GM11168 (cell line): ENCODE measurements at regions not wholly inside any gene's neighbourhood (a gene's known extent, or its start where the extent isn't known, plus 50 kb on each side); places are given as distances from the start of the nearest gene placed in this dataset.

Experiments used
- in situ Hi-C: fragments of 300-500 bp; cut with MboI; formaldehyde crosslinking; loops from one replicate; pipeline ENCODE4 v1.12.0; 2022; ENCODE audit warnings: low sequenced_read_pairs; ENCODE audit not compliant: unreplicated experiment

DNA sequence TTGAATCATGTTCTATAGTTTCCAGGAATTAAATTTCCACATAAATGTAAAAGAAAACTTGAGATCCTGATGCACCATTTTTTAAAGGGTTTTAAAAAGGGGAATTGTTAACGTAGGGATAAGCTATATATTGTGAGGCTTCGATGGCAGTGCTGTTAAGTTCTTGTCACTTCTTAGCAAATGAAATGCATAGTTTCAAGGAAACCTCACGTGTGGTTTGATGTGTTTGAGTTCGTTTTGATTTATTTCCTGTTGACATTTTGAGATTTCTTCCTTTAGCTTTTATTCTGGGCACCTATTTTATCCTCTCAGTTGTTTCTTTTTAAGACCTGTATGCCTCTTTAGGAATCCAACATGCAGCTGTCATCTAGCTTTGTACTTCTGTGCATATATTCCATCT, 301.0 kb downstream of the DOCK8 start:
- in situ Hi-C loops: no loop called here

DNA sequence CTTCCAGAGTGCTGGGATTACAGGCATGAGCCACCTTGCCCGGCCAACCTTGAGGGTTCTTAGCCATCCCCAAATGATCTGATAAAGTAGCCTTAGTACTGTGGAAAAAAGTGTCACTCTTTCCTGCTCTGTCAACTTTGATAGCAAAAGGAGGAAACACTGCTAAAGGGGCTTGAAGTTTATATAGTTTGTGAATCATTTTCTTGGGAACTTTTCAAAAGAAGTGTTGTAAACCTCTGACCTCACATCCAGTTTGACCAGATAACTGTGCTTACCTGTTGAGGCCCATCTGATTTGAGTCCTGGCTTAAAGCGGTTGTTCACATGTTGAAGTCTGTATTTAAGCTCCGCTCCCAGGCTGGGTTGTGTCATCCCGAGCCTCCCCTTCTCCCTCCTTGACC, 303.3 kb downstream of the DOCK8 start:
- in situ Hi-C loops: no loop called here

GRCh38 chr9:518540-518939, 303.9 kb downstream of the DOCK8 start:
- in situ Hi-C loops: no loop called here

GRCh38 chr9:519579-519978, 304.9 kb downstream of the DOCK8 start:
- in situ Hi-C loops: no loop called here

DNA sequence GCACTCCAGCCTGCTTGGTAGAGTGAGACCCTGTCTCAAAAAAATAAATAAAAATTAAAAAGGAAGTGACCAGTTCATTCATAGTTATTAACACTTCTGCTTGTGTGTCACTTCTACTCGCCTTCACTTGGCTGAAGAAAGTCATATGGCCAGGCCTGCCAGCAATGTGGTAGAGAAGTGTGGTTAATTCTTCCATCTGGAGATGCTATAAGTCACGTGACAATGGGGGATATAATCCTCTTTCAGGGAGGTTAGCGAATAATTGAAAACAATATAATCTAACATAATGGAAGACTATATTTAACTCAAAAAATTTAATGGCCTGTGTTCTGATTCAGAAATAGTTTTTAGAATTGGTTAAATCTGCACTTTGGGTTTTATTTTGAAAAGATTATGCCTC, 305.6 kb downstream of the DOCK8 start:
- in situ Hi-C loops: no loop called here

DNA sequence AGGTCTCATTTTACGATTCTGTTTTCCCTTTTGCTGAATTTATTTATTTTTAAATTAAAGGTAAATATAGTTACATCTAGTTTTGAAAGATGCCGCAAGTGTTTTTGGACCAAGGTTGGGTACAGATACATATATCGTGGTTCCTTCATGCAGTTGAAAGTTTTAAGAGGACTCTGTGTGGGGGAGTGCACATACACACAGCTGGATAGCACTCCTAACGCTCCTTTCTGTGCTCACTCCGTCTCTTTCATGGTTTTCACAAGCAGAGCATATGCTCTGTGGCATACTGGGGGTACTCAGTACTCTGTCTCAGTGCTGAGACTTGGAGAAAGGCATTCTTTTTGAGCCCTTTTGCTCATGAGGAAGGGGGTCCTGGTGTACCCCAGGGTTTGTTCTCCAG, 307.5 kb downstream of the DOCK8 start:
- in situ Hi-C loops: no loop called here

DNA sequence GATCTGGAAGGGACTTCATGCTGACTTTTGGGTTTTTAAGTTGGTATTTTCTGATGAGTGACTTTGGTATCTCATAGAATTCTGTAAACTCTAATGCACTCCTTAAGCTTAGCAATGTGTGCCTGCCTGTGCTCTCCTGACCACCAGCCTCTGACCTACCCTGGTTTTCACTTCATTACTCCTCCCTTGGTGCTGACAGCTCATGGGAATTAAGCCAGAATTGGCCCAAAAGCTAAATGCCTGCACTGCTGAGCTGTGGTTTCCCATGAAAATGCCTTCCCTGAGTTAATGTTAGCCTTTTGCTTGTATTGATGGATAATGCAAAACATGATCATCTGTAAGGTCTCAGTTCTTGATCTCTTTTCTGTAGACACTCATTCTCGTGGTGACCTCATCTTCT, 308.0 kb downstream of the DOCK8 start:
- in situ Hi-C loops: no loop called here

DNA sequence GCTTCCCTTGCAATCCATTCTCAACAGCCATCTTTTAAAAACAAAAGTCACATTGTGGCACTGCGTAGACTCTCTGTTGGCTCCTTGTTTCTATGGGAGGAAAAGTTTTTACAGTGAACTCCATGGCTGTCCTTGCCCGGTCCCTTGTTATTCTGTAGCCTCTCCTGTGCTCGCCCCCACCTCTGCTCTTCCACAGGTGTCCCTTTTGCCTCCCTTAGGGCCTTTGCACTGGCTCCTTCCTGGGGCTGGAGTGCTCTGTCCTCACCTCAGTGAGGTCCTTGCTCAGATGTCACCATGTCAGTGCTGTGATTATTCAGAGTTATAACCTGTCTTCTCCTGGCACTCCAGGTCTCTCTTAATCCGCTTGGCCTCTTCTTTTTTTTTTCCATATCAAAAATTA, 308.8 kb downstream of the DOCK8 start:
- in situ Hi-C loops: no loop called here

GRCh38 chr9:524008-524407, 309.3 kb downstream of the DOCK8 start:
- in situ Hi-C loops: no loop called here

DNA sequence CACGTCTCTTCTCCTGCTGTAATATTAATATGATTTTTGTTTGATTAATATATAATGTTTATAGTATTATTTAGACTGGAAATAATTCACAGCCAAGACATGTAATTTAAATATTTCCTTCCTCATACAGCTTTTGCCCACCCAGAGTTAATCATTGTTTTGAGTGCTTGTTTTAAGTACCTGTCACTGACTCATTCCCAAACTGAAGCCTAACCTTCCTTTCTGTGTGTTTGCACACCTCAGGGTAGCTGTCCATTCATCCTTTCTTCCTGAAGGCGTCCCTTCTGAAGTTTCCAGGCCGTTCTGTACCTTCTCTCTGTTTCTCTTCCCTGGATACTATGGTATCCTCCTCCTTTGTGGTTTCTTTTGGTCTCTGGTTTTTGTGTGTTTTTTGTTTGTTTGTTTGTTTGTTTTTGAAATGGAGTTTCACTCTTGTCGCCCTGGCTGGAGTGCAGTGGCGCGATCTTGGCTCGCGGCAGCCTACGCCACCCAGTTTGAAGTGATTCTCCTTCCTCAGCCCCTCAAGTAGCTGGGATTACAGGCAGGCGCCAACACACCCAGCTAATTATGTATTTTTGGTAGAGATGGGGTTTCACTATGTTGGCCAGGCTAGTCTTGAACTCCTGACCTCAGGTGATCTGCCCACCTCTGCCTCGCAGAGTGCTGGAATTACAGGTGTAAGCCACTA, 312.4 kb downstream of the DOCK8 start:
- in situ Hi-C loops: no loop called here

- in situ Hi-C loops: no loop called here
These were observed 311.8 kb upstream of the DMRT1 start for GRCh38 chr9:529731-530130.

- in situ Hi-C loops: no loop called here
These were observed 310.8 kb upstream of the DMRT1 start for GRCh38 chr9:530681-531080.

DNA sequence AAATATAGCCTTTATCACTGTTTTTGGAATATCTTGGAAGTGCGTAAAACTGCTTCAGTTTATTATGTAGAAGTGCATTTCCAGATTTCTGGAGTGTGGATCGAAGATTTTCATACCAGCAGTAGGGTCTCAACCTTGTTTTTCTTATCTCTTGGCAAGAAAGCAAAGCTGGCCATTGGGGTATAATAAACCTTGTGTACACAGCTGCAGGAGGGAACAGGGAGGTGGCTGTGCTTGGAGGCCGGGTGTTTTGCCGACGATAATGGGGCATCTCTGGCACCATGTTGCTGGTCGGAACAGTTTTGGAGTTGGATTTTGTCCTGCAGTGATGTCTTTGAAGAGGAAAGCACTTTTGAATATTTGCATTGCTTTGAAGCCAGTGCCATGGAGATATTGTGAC, 308.8 kb upstream of the DMRT1 start:
- in situ Hi-C loops: no loop called here

GRCh38 chr9:534886-535285, 306.6 kb upstream of the DMRT1 start:
- in situ Hi-C loops: no loop called here

- in situ Hi-C loops: no loop called here
These were observed 306.1 kb upstream of the DMRT1 start for GRCh38 chr9:535356-535755.

DNA sequence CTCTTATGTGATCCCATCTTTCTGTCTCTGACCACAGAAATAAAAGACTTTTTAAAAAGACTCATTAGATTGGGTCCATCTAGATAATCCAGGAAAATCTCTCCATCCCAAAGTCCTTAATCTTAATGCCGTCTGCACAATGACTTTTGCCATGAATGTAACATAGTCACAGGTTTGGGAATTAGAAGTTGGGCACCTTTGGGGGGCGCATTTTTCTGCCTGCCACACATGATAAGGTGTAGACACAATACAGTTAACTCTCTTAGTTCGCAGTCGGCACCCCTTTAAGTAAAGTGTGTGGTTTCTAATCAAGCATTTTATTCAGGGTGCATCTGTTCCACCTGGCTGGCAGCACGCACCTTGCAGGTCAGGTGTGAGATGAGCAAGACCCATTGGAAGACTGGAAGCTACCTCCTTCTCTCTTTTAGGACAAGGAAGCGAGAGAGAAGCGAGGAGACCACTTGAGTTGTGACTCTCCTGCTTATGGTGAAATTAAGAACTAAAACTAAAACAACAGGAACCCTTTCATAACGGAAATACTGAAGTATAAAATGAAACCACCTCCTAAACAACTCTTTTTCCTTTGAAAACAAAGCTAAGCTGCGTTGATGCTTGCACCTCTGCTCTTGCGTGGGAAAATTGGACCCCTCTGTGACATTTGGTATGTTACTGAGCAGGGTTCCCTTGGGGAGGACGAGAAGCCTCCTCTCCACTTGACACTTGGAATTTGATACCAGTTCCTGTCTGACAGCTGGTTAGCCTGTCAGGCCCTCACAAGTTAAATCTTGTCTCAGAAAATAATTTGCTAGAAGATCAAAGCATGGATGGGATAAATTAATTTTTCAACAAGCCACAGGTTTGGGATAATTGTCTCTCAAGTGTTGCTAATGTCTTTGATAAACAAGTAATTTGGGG, 304.6 kb upstream of the DMRT1 start:
- in situ Hi-C loops: no loop called here

DNA sequence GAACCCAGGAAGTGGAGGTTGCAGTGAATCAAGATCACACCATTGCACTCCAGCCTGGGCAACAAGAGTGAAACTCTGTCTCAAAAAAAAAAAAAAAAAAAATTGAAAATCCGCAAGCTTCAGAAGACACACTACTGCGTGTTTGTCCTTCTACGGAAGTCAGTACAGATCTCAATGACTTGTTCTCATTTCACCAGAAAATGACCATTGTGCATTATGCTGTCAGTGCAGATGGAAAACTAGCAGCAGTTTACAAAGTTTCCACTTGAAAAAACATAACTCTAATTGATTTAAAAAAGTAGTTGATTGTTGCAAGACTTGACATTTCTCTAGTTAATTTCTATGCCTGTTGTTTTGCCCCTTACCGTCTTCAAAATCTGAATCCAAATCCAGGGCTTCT, 298.0 kb upstream of the DMRT1 start:
- in situ Hi-C loops: no loop called here

GRCh38 chr9:545480-545879, 296.0 kb upstream of the DMRT1 start:
- in situ Hi-C loops: no loop called here

DNA sequence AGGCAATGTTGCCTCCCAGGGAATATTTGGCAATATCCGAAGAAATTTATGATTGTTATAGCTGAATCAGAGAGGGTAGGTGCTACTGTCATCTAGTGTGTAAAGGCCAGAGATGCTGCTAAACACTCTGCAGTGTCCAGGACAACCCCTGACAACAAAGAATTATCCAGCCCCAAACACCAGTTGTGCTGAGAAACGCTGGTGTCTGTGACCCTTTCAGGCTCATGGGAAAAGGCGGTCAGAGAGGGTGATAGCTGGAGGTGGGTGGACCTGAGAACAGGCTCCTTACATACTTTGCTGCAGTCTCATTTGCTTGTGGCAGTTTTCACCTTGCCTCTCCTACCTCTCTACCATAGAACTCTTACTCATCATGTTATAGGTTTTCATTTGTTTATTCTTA, 295.3 kb upstream of the DMRT1 start:
- in situ Hi-C loops: no loop called here

DNA sequence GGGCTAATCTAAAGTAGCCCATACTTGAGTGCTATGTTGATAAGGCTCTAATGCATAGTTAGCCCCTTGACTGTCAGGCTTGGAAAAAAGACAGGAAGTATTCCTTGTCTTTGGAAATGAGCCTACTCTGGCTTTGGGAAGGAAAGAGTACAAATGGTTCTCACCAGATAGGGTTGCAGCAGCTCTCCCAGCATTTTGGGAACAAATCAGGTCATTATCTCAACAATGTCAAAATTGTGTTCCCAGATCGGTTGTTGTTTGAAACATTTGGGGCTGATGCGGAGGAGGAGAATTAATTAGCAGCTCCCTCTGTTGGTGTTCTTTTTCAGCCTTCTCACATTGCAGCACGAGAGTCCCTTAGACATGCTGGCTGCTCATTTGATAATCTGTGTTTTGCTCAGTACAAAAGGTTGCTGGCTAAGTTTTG, 294.7 kb upstream of the DMRT1 start:
- in situ Hi-C loops: no loop called here

DNA sequence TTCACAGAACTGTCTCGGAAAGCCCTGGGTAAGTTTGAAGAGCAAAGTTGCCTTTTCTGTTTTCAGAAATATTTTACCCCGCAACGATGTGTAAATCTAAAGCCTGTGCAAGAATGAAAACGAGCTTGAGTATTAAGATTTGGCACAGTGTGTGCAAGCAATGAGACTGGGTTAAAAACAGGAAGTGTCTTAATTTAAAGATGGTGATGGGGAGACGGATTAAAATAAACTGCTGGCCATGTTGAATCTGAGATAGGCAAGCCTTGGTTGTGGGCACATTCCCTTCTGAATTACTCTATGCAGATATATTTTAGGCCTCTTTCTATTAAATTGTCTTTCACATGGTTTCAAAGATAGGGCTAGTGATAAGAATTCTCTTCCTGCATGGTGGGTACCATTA, 294.2 kb upstream of the DMRT1 start:
- in situ Hi-C loops: no loop called here
